ENCODE measurements at regions not wholly inside any gene's neighbourhood (a gene's known extent, or its start where the extent isn't known, plus 50 kb on each side); places are given as distances from the start of the nearest gene placed in this dataset.

- TF ChIP-seq CTCF (IDR thresholded peaks at IDR 0.05) (no peak), POLR2A (IDR thresholded peaks at IDR 0.05) (no peak)
Measured at GRCh38 chr7:136166521-136166920, 189.4 kb upstream of the MTPN start.
